NCI-H1092 treated with DMSO at 0.1 percent for 48 hours (cell line): ENCODE measurements at regions not wholly inside any gene's neighbourhood (a gene's known extent, or its start where the extent isn't known, plus 50 kb on each side); places are given as distances from the start of the nearest gene placed in this dataset.

Experiments
- DNase-seq: peaks from one replicate; lab custom pipeline; 2025; lab: John Stamatoyannopoulos, UW

DNA sequence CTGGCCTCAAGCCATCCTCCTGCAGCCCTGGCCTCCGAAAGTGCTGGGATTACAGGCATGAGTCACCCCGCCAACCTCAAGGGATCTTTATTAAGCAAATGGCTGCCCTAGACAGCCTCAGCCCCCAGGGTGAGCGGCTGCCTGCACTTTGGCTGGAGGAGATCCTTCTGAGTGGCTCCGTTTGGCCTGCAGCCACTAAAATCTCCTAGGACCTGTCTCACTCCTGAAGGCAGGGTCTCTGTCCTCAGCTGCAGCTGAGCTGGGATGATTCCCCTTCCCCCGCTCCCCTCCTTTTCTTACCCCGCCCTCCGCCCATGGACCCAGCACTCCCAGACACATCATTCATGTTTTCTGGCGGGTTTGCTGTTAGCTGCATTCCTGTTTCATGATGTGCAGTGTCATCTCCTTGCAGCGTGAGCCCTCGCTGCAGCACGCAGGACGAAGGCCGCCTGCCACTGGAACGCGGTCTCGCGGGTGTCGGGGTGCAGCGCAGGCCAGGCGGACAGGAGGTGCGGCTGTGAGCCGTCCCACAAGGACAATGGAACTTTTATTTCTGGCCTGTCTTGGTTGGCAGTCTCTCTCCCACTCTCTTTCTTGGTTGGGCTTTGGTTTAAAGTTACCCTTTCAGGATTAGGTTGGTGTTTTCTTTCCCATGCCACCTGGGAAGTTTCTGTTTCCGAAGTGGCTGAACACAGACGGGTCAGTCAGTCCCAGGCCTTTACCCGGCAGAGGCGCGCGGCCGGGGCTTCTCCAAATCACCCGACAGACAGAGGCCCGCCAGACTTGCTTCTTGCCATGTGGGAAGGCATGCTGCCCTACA is 137.1 kb downstream of the FOXD1 start:
- DNase-seq: no peak

DNA sequence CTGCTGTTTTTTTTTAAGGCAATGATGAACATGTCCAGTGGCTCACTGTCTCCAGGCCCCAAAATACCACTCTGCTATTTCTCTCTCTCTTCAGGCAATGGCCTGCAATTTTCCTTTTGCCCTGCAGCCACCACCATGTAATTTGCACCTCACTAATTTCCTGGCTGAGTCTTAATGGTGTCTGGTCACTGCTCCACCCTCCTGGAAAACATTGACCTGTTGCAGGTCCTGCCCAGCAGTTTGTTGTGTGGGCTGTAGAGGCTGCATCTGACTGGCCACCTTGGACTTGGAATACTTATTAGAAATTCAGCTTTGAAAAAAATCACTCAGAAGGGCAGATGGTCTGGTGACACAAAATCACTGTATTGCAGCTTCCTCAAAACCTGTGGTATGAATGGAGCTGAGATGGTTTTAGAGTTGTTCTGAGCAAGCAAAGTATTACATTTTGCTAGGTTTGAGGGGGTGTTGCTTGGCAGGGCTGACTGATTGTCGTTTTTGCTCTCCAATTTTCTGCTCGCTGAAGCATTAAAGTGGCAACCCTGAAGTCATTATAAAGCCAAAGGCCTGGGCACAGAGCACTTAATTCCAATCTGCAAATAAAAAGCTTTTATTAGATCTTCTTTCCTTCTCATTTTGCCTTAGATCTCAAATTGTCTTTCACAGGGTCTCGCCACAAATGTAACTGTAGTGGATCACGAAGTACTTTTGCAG is 134.8 kb downstream of the TMEM174 start:
- peak; percentile 91 for DNase-seq

DNA sequence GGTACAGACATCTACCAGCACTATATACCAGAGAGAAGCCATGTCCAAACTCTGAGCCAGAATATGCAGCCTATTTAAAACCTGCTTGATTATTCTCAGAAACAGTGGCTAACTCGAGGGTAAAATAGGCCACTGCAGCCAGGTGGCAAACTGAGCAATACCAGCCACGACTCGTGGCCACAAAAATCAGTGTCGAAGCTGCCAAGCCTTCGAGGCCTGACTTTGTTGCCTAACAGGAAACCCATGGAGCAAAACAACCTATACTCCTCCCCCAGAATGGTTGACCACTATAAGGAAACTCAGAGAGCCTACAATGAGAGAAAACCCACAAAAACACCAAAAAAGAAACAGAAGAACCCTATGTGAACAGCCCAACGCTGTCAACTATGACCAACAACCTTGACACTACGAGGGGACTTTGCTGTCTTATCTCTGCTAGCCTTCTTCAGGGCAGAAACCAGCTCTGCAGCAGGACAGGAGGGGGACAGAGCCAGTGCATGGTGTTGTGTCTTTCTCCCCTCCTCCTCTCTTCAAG is 133.8 kb downstream of the TMEM174 start:
- DNase-seq: no peak

DNA sequence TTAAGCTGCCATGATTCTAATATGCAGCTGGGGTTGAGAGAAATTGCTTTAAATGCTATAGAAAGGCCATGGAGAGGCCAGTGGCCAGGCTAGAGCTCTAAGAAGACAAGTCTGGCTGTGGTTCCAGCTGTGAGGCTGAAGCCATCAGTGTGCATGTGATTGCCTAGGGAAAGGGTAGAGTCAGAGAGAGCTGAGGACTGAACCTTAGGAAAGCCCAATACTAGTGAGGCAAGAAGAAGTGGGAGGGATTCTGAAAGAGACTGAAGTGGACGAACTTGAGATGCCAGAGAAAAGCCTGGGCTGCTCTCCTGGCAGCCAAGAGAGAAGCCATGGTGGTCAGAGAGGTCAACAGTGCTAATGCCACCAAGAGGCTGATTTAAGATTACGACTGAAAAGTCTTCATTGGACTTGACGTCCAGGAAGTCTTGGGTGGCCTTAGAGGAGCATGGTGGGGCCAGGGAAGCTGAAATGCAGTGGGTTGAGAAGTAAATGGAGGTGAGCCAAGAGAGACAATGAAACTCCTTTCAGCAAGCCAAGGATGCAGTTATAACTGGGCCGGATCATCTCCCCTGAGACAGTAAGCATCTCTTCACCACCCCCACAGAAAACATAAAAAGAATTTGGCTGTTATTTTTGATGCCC is 133.2 kb downstream of the TMEM174 start:
- no peak for DNase-seq

DNA sequence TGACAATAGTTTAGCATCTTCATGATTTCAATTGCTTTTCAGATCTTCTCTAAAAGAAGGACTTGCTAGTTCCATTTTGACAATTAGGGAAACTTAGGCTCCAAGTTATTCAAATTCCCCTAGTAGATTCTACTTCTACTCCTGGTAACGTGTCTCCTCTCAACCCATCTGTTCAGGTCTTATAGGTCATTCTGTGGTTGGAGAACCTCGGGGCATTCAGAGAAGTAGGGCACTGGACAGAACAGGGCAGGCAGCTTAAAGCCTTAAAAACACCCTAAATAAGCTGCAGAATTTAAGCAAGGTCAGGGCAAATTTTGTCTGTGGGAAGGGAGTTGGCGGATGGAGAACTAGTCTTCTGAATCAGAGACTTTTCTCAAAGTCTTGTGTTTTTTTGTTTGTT is 132.4 kb downstream of the TMEM174 start:
- DNase-seq: no peak

DNA sequence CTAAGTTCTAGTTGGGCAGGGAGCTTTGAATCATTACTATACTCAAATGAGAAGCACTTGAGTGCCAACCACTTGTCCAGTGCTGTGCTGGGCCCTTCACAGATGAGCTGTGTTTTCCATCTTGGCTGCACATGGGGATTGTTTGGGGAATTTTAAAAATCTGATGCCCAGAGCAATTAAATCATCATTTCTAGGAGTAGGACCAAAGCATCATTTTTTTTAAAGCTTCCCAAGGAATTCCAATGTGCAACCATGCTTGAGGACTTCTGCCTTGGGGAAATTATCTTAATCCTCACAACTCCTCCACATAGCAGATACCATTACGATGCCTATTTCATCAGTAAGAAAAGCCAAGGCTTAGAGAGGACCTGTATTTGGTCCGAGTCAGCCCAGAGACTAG is 131.4 kb downstream of the TMEM174 start:
- no peak for DNase-seq

DNA sequence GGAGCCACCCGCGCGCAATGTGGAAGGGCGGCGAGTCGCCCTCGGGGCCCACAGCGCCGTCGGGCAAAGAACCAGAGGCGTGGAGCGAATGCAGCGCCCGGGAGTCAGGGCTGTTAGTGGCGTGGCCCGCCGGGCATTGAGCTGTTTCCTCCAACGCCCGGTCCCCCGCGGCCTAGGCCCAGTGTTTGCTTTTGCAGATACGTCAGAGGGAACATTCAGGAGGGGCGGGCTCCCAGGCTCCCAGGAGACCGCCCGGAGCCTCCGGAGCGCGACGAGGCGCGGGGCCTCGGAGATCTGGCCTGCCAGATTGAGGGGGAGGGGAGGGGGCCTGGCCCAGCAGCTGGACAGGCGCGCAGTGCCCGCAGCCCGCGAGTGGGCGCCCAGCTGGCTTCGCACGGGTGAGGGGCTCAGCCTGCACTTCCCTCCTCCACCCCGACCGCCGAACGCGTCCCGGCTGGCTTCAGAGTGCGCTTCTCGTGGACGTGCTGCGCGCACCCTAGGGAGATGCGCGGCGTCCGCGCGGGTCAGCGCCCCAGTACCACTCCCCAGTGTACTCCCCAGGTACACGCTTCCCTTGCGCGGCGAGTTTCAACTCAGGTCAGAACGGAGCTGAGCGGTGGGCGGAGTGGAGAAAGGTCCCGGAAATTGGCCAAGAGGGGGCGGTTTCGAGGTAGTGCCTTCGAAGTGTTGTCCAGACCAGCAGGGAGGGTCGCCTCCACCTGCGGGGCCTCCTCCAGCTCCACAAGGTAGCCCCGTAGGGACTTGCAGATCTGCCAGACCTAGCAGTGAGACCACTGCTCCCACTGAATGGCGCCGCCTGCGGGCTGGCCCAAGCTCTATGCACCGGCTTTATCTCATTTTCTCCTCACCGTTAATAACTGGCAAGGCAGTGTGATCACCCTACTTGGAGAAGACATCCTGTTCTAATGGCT is 130.4 kb downstream of the TMEM174 start:
- DNase-seq: no peak

DNA sequence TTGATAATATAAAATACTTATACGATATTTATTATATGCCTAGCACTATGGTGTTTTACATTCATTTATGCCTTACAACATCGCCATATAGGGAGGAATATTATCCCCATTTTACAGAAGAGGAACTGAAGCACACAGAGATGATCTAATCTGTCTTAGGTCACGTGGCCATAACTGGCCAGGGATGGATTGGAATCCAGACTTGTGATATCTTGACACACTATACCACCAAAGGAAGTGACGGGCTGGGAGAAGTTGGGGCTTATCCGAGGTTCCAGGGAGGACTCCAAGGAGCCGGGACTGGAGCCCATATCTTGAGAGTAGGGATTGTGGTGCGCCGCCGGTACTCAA is 129.8 kb downstream of the TMEM174 start:
- DNase-seq: no peak

DNA sequence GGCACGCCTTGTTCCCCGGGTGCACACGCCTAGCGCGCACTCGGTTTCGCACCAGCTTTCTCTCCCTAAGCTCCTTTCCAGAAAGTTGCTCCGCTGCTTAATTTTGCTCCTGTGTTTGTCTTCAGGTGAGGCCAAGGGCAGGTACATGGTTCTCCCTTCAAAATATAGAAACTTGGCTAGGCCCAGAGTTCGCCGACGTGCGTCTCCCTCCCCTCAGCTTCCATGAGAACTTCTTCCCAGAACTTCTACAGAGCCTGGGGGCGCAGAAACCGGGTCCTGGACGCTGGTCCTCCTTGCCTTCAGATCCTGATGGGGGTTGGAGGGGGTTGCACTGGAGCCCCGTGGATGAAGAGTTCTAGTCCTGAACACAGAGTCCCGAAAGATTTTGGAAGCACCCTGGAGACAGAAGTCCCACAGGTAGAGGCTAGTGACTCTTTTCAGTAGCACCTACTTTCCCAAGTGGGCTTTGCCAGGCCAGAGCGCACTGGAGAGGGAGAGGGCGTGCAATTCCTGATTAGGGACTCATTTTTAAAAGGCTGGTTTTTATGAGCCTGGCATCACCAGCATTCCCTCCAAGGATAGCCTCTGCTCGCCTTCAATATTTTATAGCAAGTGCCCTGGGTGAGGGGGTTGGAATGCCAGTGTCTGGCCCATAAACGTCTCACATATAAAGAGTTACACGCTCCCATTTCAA is 128.4 kb downstream of the TMEM174 start:
- no peak for DNase-seq

DNA sequence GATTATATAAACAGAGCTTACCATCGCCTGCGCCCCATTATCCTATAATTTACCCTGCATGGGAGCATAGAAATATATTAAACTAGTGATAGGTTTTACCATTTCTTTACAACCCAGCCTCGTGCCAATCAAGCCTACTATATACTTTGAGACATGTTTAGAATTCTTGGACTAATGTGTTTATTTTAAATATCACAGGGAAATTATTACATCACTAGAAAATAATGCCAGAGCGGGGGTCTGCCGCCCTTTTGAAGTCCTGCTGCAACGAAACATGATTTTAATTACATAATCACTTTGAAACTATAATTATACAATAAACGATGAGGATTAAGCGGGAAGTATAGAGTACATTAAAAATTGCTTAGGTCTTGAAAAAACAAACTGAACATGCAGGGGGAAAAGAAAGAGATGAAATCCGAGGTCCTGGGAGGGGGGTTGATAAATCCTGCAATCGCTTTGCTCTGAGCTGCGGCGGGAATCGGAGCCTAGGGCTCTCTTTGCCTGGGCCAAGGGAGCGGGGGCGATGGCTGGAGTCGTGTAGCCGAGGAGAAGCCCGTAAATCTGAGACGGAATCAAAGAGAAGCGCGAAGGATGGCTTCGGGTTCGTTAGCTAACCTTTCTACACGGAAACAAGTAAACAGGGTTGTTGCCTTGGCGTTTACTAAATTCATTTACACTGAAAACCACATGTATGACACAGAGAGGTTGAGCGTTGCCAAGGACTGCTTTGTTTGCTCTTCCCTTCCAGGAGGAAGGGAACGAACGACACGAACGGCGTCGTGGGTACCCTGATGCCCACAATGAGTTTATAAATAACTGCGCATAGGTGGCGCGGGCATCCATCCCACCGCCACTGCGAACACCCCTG is 127.6 kb downstream of the TMEM174 start:
- no peak for DNase-seq

DNA sequence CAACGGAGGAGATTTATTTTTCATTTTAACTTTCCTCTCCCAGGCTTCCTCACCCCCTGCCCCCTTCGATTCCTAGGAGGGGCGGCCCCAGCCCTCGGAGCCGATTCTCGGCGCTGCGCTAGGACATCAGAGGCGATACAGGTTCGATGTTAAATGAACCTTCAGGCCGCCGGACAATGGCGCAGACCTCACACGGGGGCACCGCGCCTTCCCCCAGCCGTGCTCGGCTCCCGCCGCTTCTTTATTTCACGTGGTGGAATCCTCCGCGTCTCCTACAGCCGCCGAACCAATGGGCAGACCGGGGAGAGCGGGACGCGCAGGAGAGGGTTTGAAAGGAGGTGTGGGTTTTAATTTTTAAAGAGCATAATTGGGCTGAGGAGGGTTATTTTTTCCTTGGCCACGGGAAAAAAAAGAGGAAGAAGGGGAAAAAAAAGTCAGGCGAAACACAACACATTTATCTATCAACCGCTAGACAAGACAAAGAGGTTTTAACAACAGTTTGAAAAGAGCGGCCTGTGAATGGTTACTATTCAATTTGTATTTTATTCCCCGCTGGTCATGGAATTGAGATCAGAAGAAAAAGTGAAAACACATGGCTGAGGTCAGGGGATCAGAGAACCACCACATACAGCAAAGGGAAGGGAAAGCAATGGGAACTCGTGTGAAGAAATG is 126.8 kb downstream of the TMEM174 start:
- DNase-seq: no peak

DNA sequence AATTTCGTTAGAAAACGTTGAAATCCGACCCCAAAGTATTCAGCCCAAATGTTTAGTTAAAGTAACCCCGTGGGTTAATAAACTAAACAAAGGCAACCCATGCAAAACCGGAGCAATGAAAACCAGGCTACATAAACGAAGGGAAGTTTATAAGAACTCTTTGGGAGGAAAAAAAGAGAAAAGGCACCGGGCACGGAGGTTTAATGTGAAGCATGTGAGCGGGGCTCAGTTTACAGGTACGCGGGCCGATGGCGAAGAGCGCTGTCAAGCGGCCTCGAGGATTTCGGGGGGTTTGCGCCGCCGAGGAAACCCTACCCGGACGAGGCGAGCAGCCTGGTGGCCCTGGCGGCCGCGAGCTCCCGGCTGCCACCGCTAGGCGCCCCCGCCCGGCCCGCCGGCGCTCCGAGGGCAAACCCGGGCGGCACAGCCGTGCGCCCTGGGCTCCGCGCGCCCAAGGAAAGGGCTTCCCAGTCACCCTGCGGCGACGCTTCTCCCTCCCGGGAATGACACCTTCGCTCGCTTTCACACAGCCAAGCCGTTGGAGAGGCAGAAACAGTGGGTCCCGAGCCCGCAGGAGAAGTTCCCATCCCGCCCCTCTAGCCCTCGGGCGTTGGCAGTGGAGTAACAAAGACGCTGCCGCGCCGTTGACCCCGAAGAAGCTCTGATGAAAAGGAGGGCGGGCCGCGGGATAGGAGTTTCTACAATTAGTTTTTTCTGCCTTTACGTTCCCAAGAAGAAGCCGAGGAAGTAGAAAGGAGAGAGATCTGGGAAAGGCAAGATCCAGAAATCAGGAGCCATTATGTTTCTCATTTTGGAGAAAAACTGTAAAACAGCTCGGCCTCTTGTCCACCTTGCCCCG is 126.0 kb downstream of the TMEM174 start:
- DNase-seq: no peak

DNA sequence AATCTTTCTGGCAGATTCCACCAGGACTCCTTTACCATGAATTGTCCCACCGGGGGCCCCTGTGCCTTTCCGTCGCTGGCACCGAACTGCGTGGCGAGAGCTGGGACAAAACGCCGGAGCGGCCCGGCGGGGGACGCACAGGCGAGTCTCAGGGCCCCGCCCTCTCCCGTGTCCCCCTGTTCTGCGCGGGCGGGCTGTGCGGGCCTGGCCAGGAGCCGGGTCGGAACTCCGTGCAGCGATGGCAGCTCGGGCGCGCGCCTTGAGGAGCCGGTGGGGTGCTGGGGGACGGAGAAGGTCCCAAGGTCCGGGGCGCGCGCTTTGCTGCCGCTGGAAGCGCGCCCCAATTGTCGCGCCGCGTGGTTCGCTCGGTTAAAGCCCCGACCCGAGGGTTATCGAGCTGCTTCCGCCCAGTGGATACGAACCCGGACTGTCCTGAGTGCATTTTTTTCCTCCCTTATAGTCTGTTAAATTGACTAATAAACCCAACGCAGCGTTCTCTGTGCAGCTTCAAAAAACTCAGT is 125.3 kb downstream of the TMEM174 start:
- no peak for DNase-seq

DNA sequence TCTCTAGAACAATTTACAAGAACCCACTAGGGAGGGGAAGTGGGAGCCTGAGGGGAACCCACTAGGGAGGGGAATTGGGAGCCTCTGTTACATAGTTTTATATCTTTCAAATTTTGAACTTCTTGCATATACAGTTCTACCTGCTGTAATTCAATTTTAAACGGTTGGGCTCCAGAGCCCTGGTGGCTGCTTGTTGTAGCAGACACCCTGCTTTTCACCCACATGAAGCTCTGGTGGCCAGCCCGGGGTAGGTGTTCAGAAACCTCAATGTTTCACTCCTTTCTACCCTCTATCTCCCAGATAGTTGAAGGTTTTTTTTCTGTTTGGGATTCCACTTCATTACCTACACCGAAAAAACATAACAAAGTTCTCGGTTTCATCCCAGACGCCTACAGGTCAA is 124.4 kb downstream of the TMEM174 start:
- DNase-seq: no peak

DNA sequence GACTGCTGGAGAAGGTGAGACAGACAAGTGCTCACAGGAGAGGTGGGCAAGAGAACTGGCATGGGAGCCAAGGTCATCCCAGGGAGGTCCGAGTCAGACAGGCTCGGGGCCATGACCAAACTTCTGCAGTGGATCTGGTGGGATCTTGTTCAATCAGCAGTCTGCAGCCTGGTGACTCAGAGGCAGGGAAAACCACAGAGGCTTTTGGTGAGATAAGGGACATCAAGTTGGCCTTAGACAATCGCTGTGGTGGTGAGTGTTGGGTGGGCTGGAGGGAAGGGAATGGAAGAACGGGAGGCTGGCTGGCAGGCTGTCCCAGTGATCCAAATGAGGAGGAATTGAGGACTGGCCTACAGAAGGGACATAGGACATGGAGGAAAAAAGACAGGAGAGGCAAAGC is 123.8 kb downstream of the TMEM174 start:
- no peak for DNase-seq

DNA sequence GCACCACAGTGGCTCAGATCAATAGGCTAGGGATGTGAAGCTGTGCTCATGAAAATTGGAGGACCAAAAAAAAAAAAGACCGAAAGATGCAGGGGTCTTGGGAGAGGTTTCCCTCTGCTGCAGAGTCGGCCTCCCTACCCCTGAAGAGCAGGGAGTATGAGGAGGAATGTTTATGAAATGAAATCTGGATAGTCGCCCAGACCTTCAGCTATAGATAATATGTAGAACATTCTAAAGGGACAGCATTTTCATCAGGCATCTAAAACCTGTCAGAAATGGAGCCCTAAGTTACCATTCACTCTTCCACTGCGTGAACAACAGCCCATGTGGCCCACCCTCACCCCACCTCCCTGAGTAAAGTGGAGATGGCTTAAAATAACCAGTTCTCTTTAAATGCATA is 122.9 kb downstream of the TMEM174 start:
- DNase-seq: no peak

DNA sequence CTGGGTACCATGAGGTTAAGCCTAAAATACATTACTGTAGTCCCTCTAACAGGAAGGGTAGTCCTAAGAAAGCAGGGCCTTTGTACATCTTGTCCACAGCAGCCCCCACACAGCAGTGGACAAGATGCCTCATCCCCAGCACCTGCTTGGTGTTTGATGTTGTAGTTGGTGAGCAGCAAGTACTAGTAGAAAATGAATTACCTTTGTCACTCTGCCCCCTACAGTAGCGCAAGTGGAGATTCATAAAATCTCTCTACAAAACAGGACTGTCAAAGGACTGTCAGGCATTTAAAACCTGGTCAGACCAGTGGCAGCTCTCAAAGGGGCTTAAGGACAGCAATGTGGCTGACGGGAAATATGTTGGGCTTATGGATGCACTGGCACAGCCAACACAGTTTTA is 122.5 kb downstream of the TMEM174 start:
- peak; percentile 56 for DNase-seq

DNA sequence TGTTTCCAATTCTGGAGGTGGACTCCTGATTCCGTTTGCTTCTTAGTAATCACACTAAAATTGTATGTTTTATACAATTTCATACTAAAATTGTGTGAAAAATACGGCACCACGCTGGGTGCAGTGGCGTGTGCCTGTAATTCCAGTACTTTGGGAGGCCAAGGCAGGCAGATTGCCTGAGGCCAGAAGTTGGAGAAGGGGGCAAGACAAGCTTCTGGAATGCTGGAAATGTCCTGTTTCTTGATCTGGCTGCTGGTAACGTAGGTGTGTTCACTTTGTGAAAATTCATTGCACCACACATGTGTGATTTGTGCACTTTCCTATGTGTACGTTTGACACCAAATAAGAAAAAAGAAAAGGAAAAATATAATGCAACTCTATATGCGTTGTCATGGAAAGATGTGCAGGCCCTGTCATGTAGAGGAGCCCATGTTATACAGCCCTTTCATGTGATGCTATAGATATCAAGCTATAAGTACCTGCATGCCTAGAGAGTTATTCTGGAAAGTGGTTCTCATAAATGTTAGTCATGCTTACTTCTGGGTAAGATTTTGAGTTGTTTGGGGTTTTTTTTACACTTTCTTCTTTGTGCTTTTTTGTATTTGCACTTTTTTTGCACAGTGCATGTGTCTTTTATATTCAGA is 119.9 kb downstream of the TMEM174 start:
- no peak for DNase-seq
